MCF 10A (cell line): ENCODE measurements at regions not wholly inside any gene's neighbourhood (a gene's known extent, or its start where the extent isn't known, plus 50 kb on each side); places are given as distances from the start of the nearest gene placed in this dataset.

ENCODE experiments used
- BruUV-seq: library from RNA; stranded (reverse); fragments of 400-500 nt; replicated peaks from 2 replicates; lab custom pipeline; 2021; lab: Mats Ljungman, UMichigan
- CTCF ChIA-PET: fragments of 300-600 bp; sonication (Branson Sonifier 250); formaldehyde crosslinking; extraction: SDS; loops from one replicate; lab custom pipeline; 2021; ENCODE audit warnings: antibody characterized with exemption, inconsistent platforms; lab: Yijun Ruan, JAX
- POLR2A ChIA-PET: fragments of 300-600, 350-650 bp; sonication (Branson Sonifier 250); formaldehyde crosslinking; extraction: SDS; loops from one replicate; lab custom pipeline; 2020; ENCODE audit warnings: antibody characterized with exemption, inconsistent platforms; lab: Yijun Ruan, JAX
- DNase-seq: peaks from one replicate; pipeline ENCODE4 v3.0.0-alpha.2; 2018; ENCODE audit not compliant: unreplicated experiment
- H3K27ac Mint-ChIP-seq: one replicate; pipeline ENCODE4 v1.8.0; 2022; ENCODE audit warnings: mild to moderate bottlenecking, low read depth, mixed read lengths; ENCODE audit not compliant: unreplicated experiment
- H3K27me3 Mint-ChIP-seq: one replicate; pipeline ENCODE4 v1.8.0; 2022; ENCODE audit warnings: mixed read lengths; ENCODE audit not compliant: insufficient read depth, unreplicated experiment
- H3K36me3 Mint-ChIP-seq: one replicate; pipeline ENCODE4 v1.8.0; 2022; ENCODE audit warnings: mild to moderate bottlenecking, moderate library complexity, mixed read lengths; ENCODE audit not compliant: insufficient read depth, unreplicated experiment
- H3K4me1 Mint-ChIP-seq: one replicate; pipeline ENCODE4 v1.8.0; 2022; ENCODE audit warnings: mixed read lengths; ENCODE audit not compliant: insufficient read depth, unreplicated experiment
- H3K4me3 Mint-ChIP-seq: one replicate; pipeline ENCODE4 v1.8.0; 2022; ENCODE audit warnings: mild to moderate bottlenecking, moderate library complexity, mixed read lengths; ENCODE audit not compliant: unreplicated experiment
- H3K9me3 Mint-ChIP-seq: one replicate; pipeline ENCODE4 v1.8.0; 2022; ENCODE audit warnings: mixed read lengths; ENCODE audit not compliant: unreplicated experiment
- intact Hi-C: fragments of 100-400 bp; cut with micrococcal nuclease; formaldehyde crosslinking; loops from 2 replicates; pipeline ENCODE4 v1.14.1; 2022
- TF ChIP-seq, protein P1 (sequence below): fragments of 200-600 bp; IDR thresholded peaks from one replicate; pipeline ENCODE4 v1.8.0; 2022; ENCODE audit warnings: antibody characterized with exemption, mild to moderate bottlenecking; ENCODE audit not compliant: unreplicated experiment

DNA sequence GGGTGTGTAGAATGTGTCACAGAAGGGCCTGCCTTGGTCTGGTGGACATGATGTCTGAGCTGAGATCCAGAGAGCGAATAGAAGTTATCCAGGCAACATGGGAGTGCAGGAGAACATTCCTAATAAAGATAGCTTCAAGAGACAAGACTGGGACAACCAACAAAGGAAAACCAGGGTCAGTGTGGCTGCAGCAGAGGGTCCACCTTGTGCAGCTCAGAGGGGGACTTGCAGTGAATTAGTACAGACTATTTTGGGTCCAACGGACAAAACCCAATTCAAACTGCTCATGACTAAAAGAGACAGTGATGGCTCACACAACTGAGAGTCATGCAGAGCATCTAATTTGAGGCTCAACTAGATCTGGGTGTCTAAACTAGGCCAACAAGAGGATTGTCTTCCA, 192.1 kb downstream of the CBLN1 start:
- Mint-ChIP-seq H3K36me3 (no peaks in the 10 kb centered on the region), H3K4me3 (no peak overlapping the region), H3K4me1 (no peaks in the 10 kb centered on the region), H3K27me3 (peaks cover 29% of the 10 kb centered on the region), H3K27ac (no peak overlapping the region), H3K9me3 (peaks cover 10% of the 10 kb centered on the region)
- CTCF ChIA-PET: no interaction called here
- TF ChIP-seq, protein P1, sequence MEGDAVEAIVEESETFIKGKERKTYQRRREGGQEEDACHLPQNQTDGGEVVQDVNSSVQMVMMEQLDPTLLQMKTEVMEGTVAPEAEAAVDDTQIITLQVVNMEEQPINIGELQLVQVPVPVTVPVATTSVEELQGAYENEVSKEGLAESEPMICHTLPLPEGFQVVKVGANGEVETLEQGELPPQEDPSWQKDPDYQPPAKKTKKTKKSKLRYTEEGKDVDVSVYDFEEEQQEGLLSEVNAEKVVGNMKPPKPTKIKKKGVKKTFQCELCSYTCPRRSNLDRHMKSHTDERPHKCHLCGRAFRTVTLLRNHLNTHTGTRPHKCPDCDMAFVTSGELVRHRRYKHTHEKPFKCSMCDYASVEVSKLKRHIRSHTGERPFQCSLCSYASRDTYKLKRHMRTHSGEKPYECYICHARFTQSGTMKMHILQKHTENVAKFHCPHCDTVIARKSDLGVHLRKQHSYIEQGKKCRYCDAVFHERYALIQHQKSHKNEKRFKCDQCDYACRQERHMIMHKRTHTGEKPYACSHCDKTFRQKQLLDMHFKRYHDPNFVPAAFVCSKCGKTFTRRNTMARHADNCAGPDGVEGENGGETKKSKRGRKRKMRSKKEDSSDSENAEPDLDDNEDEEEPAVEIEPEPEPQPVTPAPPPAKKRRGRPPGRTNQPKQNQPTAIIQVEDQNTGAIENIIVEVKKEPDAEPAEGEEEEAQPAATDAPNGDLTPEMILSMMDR: no peak
- intact Hi-C loops: no loop called here
- POLR2A ChIA-PET: no interaction called here
- no peak for DNase-seq
- no TSS peak for BruUV-seq

DNA sequence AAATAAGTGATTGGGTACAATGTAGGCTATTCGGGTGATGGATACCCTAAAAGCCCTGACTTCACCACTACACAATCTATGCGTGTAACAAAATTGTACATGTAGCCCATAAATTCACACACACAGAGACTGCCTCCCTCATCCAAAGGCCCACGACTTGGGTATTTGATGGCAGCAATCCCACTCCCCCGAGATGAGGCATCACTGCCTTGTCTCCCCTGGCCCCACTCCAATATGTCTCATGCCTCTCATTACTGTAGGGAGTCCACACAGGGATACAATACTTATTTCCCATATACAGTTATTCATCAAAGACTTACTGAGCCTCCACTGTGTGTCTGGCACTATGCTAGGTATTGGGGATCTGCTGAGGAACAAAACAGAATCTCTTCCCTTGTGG, 192.6 kb downstream of the CBLN1 start:
- no peaks in the 10 kb centered on the region for H3K4me1 Mint-ChIP-seq
- H3K27ac Mint-ChIP-seq: no peak overlapping the region
- POLR2A ChIA-PET: no interaction called here
- TF ChIP-seq, protein P1: no peak
- BruUV-seq: no TSS peak
- intact Hi-C loops: no loop called here
- peaks cover 24% of the 10 kb centered on the region for H3K27me3 Mint-ChIP-seq
- DNase-seq: no peak
- CTCF ChIA-PET: interaction anchor here (0.7 kb wide), 1 partner anchor 1315 kb away, joined by 4 read pairs; no protein-coding TSS in a partner anchor
- peaks cover 15% of the 10 kb centered on the region for H3K9me3 Mint-ChIP-seq
- no peaks in the 10 kb centered on the region for H3K36me3 Mint-ChIP-seq
- H3K4me3 Mint-ChIP-seq: no peak overlapping the region

DNA sequence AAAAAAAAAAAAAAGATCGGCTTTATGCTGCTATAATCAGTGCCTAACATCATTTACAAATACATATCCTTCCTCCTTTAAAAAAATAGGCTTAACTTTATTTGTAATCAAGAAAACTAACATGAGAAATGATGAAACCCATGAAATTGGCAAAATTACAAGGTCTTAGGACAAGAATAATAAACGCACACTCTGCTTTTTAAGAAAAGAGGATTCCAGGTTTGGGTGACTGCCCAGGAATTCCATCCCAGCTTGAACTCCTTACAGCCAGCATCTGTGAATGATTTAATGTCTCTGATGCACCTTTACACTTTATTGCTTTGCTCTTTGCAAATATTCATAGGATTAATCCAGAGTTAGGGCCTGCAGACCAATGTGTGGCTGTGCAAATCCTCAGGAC, 196.0 kb downstream of the CBLN1 start:
- no peak overlapping the region for H3K27ac Mint-ChIP-seq
- no peaks in the 10 kb centered on the region for H3K4me1 Mint-ChIP-seq
- peaks cover 2% of the 10 kb centered on the region for H3K36me3 Mint-ChIP-seq
- ChIA-PET CTCF (no interaction called here), POLR2A (interaction anchor here (0.6 kb wide), 1 partner anchor 8 kb away, joined by 3 read pairs; no protein-coding TSS in a partner anchor)
- TF ChIP-seq, protein P1: no peak
- BruUV-seq: no TSS peak
- no peak overlapping the region for H3K4me3 Mint-ChIP-seq
- peak; percentile 2 for DNase-seq
- H3K27me3 Mint-ChIP-seq: no peaks in the 10 kb centered on the region
- H3K9me3 Mint-ChIP-seq: peaks cover 16% of the 10 kb centered on the region
- intact Hi-C loops: no loop called here

DNA sequence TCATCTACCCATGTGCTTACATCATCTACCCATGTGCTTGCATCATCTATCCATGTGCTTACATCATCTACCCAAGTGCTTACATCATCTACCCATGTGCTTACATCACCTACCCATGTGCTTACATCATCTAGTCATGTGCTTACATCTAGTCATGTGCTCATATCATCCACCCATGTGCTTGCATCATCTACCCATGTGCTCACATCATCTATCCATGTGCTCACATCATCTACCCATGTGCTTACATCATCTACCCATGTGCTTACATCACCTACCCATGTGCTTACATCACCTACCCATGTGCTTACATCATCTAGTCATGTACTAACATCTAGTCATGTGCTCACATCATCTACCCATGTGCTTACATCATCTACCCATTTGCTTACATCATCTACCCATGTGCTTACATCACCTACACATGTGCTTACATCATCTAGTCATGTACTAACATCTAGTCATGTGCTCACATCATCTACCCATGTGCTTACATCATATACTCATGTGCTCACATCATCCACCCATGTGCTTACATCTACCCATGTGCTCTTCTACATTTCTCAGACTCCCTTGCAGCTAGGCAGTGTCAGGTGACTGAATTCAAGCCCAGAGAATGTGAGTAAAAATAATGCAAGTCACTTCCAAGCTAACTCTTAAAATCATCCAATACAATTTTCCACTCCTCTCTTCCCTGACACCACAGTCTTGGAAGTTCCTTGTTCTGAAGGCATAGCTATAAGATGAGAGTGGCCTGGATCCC, 196.8 kb downstream of the CBLN1 start:
- peaks cover 16% of the 10 kb centered on the region for H3K9me3 Mint-ChIP-seq
- DNase-seq: no peak
- H3K27ac Mint-ChIP-seq: no peak overlapping the region
- ChIA-PET POLR2A (no interaction called here), CTCF (interaction anchor here (0.6 kb wide), 1 partner anchor 11 kb away, joined by 3 read pairs; no protein-coding TSS in a partner anchor)
- H3K36me3 Mint-ChIP-seq: peaks cover 6% of the 10 kb centered on the region
- BruUV-seq: no TSS peak
- intact Hi-C loops: no loop called here
- no peaks in the 10 kb centered on the region for H3K27me3 Mint-ChIP-seq
- no peaks in the 10 kb centered on the region for H3K4me1 Mint-ChIP-seq
- TF ChIP-seq, protein P1: no peak
- no peak overlapping the region for H3K4me3 Mint-ChIP-seq
